ENCODE measurements at regions not wholly inside any gene's neighbourhood (a gene's known extent, or its start where the extent isn't known, plus 50 kb on each side); places are given as distances from the start of the nearest gene placed in this dataset.
A peak's percentile ranks its signal among the peaks of the same experiment; 100 is the strongest.

GRCh38 chr22:46090631-46091201 lies 59.6 kb upstream of the PPARA start:
- TF ChIP-seq, protein P1, sequence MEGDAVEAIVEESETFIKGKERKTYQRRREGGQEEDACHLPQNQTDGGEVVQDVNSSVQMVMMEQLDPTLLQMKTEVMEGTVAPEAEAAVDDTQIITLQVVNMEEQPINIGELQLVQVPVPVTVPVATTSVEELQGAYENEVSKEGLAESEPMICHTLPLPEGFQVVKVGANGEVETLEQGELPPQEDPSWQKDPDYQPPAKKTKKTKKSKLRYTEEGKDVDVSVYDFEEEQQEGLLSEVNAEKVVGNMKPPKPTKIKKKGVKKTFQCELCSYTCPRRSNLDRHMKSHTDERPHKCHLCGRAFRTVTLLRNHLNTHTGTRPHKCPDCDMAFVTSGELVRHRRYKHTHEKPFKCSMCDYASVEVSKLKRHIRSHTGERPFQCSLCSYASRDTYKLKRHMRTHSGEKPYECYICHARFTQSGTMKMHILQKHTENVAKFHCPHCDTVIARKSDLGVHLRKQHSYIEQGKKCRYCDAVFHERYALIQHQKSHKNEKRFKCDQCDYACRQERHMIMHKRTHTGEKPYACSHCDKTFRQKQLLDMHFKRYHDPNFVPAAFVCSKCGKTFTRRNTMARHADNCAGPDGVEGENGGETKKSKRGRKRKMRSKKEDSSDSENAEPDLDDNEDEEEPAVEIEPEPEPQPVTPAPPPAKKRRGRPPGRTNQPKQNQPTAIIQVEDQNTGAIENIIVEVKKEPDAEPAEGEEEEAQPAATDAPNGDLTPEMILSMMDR (conservative IDR thresholded peaks at IDR 0.05) = no peak
- no CpG with 5 or more reads among the region's 10 CpGs for WGBS (ENCODE audit: extremely low coverage, insufficient read length, low lambda C conversion rate)
- Histone ChIP-seq H2AFZ (ENCODE audit: low read length) (no peak overlapping the region), H2BK12ac (ENCODE audit: insufficient read length, low read depth, low read length) (no peak overlapping the region), H3K4me1 (ENCODE audit: insufficient read depth, low read length) (no peaks in the 10 kb centered on the region), H3K4ac (ENCODE audit: low read depth, low read length) (no peak overlapping the region), H3K56ac (ENCODE audit: insufficient read length, low read depth, low read length) (no peak overlapping the region), H3K9me3 (ENCODE audit: control insufficient read depth, low read depth, low read length) (no peaks in the 10 kb centered on the region), H3K23me2 (ENCODE audit: insufficient read length, low read depth, low read length, poor library complexity, severe bottlenecking) (no peaks in the 10 kb centered on the region), H2AK5ac (ENCODE audit: insufficient read length, low read length) (no peak overlapping the region), H4K8ac (replicated peaks; ENCODE audit: insufficient read length, low read depth, low read length) (no peak overlapping the region), H3T11ph (ENCODE audit: low read length) (no peak overlapping the region), H2BK15ac (ENCODE audit: low read depth, low read length) (no peak overlapping the region), H3K9ac (ENCODE audit: extremely low read depth, insufficient read length, low read length) (no peak overlapping the region), H3K27ac (ENCODE audit: insufficient read length, low read depth, low read length) (no peak overlapping the region), H2BK20ac (ENCODE audit: low read depth, low read length, poor library complexity, severe bottlenecking) (no peak overlapping the region), H3K18ac (ENCODE audit: insufficient read length, low read depth, low read length) (no peak overlapping the region), H4K5ac (ENCODE audit: insufficient read length, low read depth, low read length) (no peak overlapping the region), H4K91ac (ENCODE audit: insufficient read length, low read depth, low read length) (no peak overlapping the region), H2BK120ac (ENCODE audit: low read depth, low read length, poor library complexity, severe bottlenecking) (no peak overlapping the region), H3K14ac (ENCODE audit: insufficient read depth, low read length) (no peak overlapping the region), H3K79me1 (ENCODE audit: insufficient read depth, low read depth, low read length, poor library complexity, severe bottlenecking) (no peaks in the 10 kb centered on the region), H3K4me2 (ENCODE audit: insufficient read depth, insufficient read length, low read length) (no peak overlapping the region), H4K20me1 (ENCODE audit: control insufficient read depth, insufficient read depth, insufficient read length) (no peaks in the 10 kb centered on the region), H3K27me3 (ENCODE audit: insufficient read depth, low read length) (no peaks in the 10 kb centered on the region), H3K23ac (ENCODE audit: insufficient read length, low read depth, low read length) (no peak overlapping the region), H3K79me2 (ENCODE audit: insufficient read depth, low read length) (peaks cover 1% of the 10 kb centered on the region; the same call in 1 of the 2 replicates), H2BK5ac (ENCODE audit: insufficient read length, low read length) (no peak overlapping the region)
- no peak for DNase-seq
- H3K36me3 Mint-ChIP-seq (ENCODE audit: insufficient read depth in 1 of 3, low read depth in 3 of 3) = no peaks in the 10 kb centered on the region
- no peaks in the 10 kb centered on the region for H3K9me3 Mint-ChIP-seq
- no peaks in the 10 kb centered on the region; the same call in 1 of the 2 replicates for H3K27me3 Mint-ChIP-seq (ENCODE audit: low read depth)
- no peaks in the 10 kb centered on the region; a peak in 1 of 4 replicates for H3K4me1 Mint-ChIP-seq
- peak overlapping the region in 1 of 3 experiments; percentile 84; a peak in 2 of 7 replicates for H3K27ac Mint-ChIP-seq
- H3K4me3 Mint-ChIP-seq = no peak overlapping the region
